NT2/D1 (cell line): ENCODE measurements at regions not wholly inside any gene's neighbourhood (a gene's known extent, or its start where the extent isn't known, plus 50 kb on each side); places are given as distances from the start of the nearest gene placed in this dataset.

Experiments
- SUZ12 ChIP-seq: IDR thresholded peaks from 2 replicates; pipeline ENCODE4 v1.6.1; 2011; ENCODE audit not compliant: insufficient read length, insufficient read depth; ENCODE audit errors: extremely low read depth
- YY1 ChIP-seq: IDR thresholded peaks from 2 replicates; pipeline ENCODE4 v1.6.1; 2011; ENCODE audit not compliant: insufficient read length, insufficient read depth
- ZNF274 ChIP-seq: IDR thresholded peaks from 2 replicates; pipeline ENCODE4 v1.6.1; 2011; ENCODE audit warnings: mild to moderate bottlenecking, low read depth, low read length

GRCh38 chr3:147514366-147515160, 105.4 kb downstream of the ZIC1 start:
- no peak for TF ChIP-seq SUZ12
- TF ChIP-seq YY1, result no peak
- TF ChIP-seq ZNF274, result no peak
